ENCODE measurements at regions not wholly inside any gene's neighbourhood (a gene's known extent, or its start where the extent isn't known, plus 50 kb on each side); places are given as distances from the start of the nearest gene placed in this dataset.

GRCh38 chr6:47126647-47127391, 84.7 kb upstream of the ADGRF1 start:
- no peak overlapping the region for H3K4me3 ChIP-seq (ENCODE audit: low read depth, low read length)
- no peak for TF ChIP-seq CTCF (IDR thresholded peaks at IDR 0.05; ENCODE audit: insufficient read depth, low read depth, low read length, missing control alignments)
- DNase-seq (ENCODE audit: low read depth) = no peak

GRCh38 chr6:47118611-47119010, 76.5 kb upstream of the ADGRF1 start:
- H3K4me3 ChIP-seq (ENCODE audit: low read depth, low read length) = no peak overlapping the region
- no peak for TF ChIP-seq CTCF (IDR thresholded peaks at IDR 0.05; ENCODE audit: insufficient read depth, low read depth, low read length, missing control alignments)
- DNase-seq (ENCODE audit: low read depth) = no peak

GRCh38 chr6:47117314-47117713, 75.2 kb upstream of the ADGRF1 start:
- H3K4me3 ChIP-seq (ENCODE audit: low read depth, low read length) = no peak overlapping the region
- no peak for TF ChIP-seq CTCF (IDR thresholded peaks at IDR 0.05; ENCODE audit: insufficient read depth, low read depth, low read length, missing control alignments)
- DNase-seq (ENCODE audit: low read depth) = no peak

- no peak for TF ChIP-seq CTCF (IDR thresholded peaks at IDR 0.05; ENCODE audit: insufficient read depth, low read depth, low read length, missing control alignments)
- no peak overlapping the region for H3K4me3 ChIP-seq (ENCODE audit: low read depth, low read length)
These were observed 74.5 kb upstream of the ADGRF1 start for GRCh38 chr6:47116606-47117005.

GRCh38 chr6:47116086-47116485, 74.0 kb upstream of the ADGRF1 start:
- no peak for DNase-seq (ENCODE audit: low read depth)
- no peak overlapping the region for H3K4me3 ChIP-seq (ENCODE audit: low read depth, low read length)
- TF ChIP-seq CTCF (IDR thresholded peaks at IDR 0.05; ENCODE audit: insufficient read depth, low read depth, low read length, missing control alignments) = no peak

More at GRCh38 chr6:47116606-47117005, 74.5 kb upstream of the ADGRF1 start:
- no peak for DNase-seq (ENCODE audit: low read depth)

GRCh38 chr6:47114460-47114859, 72.3 kb upstream of the ADGRF1 start:
- no peak overlapping the region for H3K4me3 ChIP-seq (ENCODE audit: low read depth, low read length)
- no peak for DNase-seq (ENCODE audit: low read depth)
- TF ChIP-seq CTCF (IDR thresholded peaks at IDR 0.05; ENCODE audit: insufficient read depth, low read depth, low read length, missing control alignments) = no peak

GRCh38 chr6:47112317-47112716, 70.2 kb upstream of the ADGRF1 start:
- no peak overlapping the region for H3K4me3 ChIP-seq (ENCODE audit: low read depth, low read length)
- no peak for DNase-seq (ENCODE audit: low read depth)
- TF ChIP-seq CTCF (IDR thresholded peaks at IDR 0.05; ENCODE audit: insufficient read depth, low read depth, low read length, missing control alignments) = no peak

All from GM12865 (cell line).